Gastrocnemius medialis (tissue), 4 donors: ENCODE measurements at regions not wholly inside any gene's neighbourhood (a gene's known extent, or its start where the extent isn't known, plus 50 kb on each side); places are given as distances from the start of the nearest gene placed in this dataset.
"Not testable (repeated sequence)": the region's sequence is repeated elsewhere in the genome, so short reads cannot be mapped to it uniquely, and the experiment has no call there.

ENCODE experiments used
- CTCF ChIP-seq, 5 experiments: fragments of 450-650 bp in 3 of 5; fragments of 200-600 bp in 2 of 5; sonication (generic) in 2 of 5; IDR thresholded peaks in 4 of 5; conservative IDR thresholded peaks in 1 of 5; 1 replicate in 4 of 5; 2 replicates in 1 of 5; pipeline ENCODE4 v1.5.1; 2016 to 2019; ENCODE audit warnings: antibody characterized with exemption in 5 of 5, mild to moderate bottlenecking in 3 of 5, moderate library complexity in 3 of 5
- POLR2A ChIP-seq, 2 donors: fragments of 450-650 bp; IDR thresholded peaks; one replicate each; pipeline ENCODE4 v1.6.1; 2017; ENCODE audit warnings: antibody characterized with exemption in 2 of 2, mild to moderate bottlenecking in 2 of 2, moderate library complexity in 2 of 2

- TF ChIP-seq CTCF (IDR thresholded peaks at IDR 0.05 in 4 of 5, conservative IDR thresholded peaks at IDR 0.05 in 1 of 5); POLR2A (IDR thresholded peaks at IDR 0.05): not testable (repeated sequence)
Observed at GRCh38 chr6:170213637-170214018, 77.2 kb downstream of the DLL1 start.
